ENCODE measurements at regions not wholly inside any gene's neighbourhood (a gene's known extent, or its start where the extent isn't known, plus 50 kb on each side); places are given as distances from the start of the nearest gene placed in this dataset.

DNA sequence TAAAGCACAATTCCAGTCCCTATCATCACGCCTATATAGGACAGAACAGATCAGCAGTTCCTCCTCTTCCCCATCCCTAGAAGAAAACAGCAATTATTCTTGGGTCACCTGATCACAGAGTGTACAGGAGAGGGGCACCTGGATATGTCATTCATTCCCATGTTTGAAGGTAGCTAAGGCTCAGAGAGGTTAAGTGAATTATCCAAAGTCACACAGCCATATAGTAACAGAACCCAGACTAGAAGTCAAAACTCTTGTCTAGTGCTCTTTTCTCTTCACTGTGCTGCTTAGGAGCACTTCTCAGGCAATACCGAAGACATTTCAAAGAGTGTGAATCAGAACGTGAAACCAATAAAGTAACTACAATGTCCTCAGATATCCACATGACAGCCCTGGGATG is 93.0 kb upstream of the ATL2 start:
- in situ Hi-C loops (cut with HindIII; ENCODE audit: extremely low pct_ligation_motif_present, low pct_unique_long_range_greater_than_20kb): no loop called here
- Histone ChIP-seq H3K79me2 (ENCODE audit: insufficient read depth, low read length) (no peaks in the 10 kb centered on the region), H4K20me1 (ENCODE audit: insufficient read depth, low read length) (no peaks in the 10 kb centered on the region), H3K4me2 (ENCODE audit: low read depth, low read length) (peak overlapping the region; percentile 74; the same call in 1 of the 2 replicates), H3K36me3 (replicated peaks in 1 of 2; ENCODE audit: control insufficient read depth in 1 of 2, insufficient read depth in 2 of 2, low read length in 2 of 2) (no peaks in the 10 kb centered on the region), H2AFZ (ENCODE audit: low read length) (no peak overlapping the region), H3K9ac (ENCODE audit: insufficient read depth, low read depth, low read length) (no peak overlapping the region), H3K4me3 (replicated peaks in 1 of 3; ENCODE audit: insufficient read depth in 1 of 3, low read depth in 2 of 3, low read length in 3 of 3) (no peak overlapping the region), H3K4me1 (ENCODE audit: insufficient read depth, low read length) (peaks cover 44% of the 10 kb centered on the region), H3K27me3 (ENCODE audit: control insufficient read depth in 1 of 2, insufficient read depth in 2 of 2, low read length in 2 of 2) (peaks cover 0 to 6% of the 10 kb centered on the region in 2 experiments; a peak in 4 of 5 replicates), H3K27ac (ENCODE audit: extremely low read length, insufficient read depth, low read length) (no peak overlapping the region), H3K9me3 (ENCODE audit: low read length) (no peaks in the 10 kb centered on the region)
- no TSS peak for BruUV-seq (replicated peaks)
- WGBS (ENCODE audit: low lambda C conversion rate): 76% methylated on average over 3 of the region's 3 CpGs
- ChIA-PET CTCF (ENCODE audit: low intra/inter-chr PET ratio, low total read pairs) (no interaction called here), POLR2A (interaction anchor here (1.7 kb wide), 1 partner anchor 27 kb away, joined by 11 read pairs; no protein-coding TSS in a partner anchor)
- no peak for FAIRE-seq
- no peak for DNase-seq (ENCODE audit: low spot score)
- ATAC-seq: no peak
- intact Hi-C loops (cut with micrococcal nuclease; ENCODE audit: unreplicated experiment): no loop called here
- TF ChIP-seq ZBTB7A (CRISPR knock-in tag; IDR thresholded peaks at IDR 0.05) (0 out of 2 replicates have a peak, but pooled peaks have one; percentile 4), ZNF30 (CRISPR knock-in tag; IDR thresholded peaks at IDR 0.05) (no peak), ZNF768 (CRISPR knock-in tag; IDR thresholded peaks at IDR 0.05) (peak; percentile 87; the same call in 1 of the 2 replicates), ZMYM3 (CRISPR knock-in tag; IDR thresholded peaks at IDR 0.05) (0 out of 2 replicates have a peak, but pooled peaks have one; percentile 56), POLR2G (IDR thresholded peaks at IDR 0.05; ENCODE audit: low read depth, low read length) (no peak), NR2F1 (CRISPR knock-in tag; IDR thresholded peaks at IDR 0.05) (no peak), ZNF879 (CRISPR knock-in tag; IDR thresholded peaks at IDR 0.05) (no peak), HNRNPK (IDR thresholded peaks at IDR 0.05; ENCODE audit: low read depth, low read length, poor library complexity, severe bottlenecking) (no peak), ZNF660 (CRISPR knock-in tag; IDR thresholded peaks at IDR 0.05; ENCODE audit: borderline replicate concordance, low read depth) (no peak), ZNF329 (CRISPR knock-in tag; IDR thresholded peaks at IDR 0.05; ENCODE audit: low read depth) (no peak), ELF1 (CRISPR knock-in tag; IDR thresholded peaks at IDR 0.05) (no peak), CENPX (CRISPR knock-in tag; IDR thresholded peaks at IDR 0.05) (no peak), HHEX (CRISPR knock-in tag; IDR thresholded peaks at IDR 0.05) (no peak), ETV5 (CRISPR knock-in tag; IDR thresholded peaks at IDR 0.05; ENCODE audit: borderline replicate concordance) (no peak), SPEN (CRISPR knock-in tag; IDR thresholded peaks at IDR 0.05; ENCODE audit: low read depth) (no peak), ZNF235 (CRISPR knock-in tag; IDR thresholded peaks at IDR 0.05; ENCODE audit: borderline replicate concordance) (no peak), DNMT1 (CRISPR knock-in tag; IDR thresholded peaks at IDR 0.05) (no peak), NCOA1 (CRISPR knock-in tag; IDR thresholded peaks at IDR 0.05) (no peak)
- TF ChIP-seq, protein P1, sequence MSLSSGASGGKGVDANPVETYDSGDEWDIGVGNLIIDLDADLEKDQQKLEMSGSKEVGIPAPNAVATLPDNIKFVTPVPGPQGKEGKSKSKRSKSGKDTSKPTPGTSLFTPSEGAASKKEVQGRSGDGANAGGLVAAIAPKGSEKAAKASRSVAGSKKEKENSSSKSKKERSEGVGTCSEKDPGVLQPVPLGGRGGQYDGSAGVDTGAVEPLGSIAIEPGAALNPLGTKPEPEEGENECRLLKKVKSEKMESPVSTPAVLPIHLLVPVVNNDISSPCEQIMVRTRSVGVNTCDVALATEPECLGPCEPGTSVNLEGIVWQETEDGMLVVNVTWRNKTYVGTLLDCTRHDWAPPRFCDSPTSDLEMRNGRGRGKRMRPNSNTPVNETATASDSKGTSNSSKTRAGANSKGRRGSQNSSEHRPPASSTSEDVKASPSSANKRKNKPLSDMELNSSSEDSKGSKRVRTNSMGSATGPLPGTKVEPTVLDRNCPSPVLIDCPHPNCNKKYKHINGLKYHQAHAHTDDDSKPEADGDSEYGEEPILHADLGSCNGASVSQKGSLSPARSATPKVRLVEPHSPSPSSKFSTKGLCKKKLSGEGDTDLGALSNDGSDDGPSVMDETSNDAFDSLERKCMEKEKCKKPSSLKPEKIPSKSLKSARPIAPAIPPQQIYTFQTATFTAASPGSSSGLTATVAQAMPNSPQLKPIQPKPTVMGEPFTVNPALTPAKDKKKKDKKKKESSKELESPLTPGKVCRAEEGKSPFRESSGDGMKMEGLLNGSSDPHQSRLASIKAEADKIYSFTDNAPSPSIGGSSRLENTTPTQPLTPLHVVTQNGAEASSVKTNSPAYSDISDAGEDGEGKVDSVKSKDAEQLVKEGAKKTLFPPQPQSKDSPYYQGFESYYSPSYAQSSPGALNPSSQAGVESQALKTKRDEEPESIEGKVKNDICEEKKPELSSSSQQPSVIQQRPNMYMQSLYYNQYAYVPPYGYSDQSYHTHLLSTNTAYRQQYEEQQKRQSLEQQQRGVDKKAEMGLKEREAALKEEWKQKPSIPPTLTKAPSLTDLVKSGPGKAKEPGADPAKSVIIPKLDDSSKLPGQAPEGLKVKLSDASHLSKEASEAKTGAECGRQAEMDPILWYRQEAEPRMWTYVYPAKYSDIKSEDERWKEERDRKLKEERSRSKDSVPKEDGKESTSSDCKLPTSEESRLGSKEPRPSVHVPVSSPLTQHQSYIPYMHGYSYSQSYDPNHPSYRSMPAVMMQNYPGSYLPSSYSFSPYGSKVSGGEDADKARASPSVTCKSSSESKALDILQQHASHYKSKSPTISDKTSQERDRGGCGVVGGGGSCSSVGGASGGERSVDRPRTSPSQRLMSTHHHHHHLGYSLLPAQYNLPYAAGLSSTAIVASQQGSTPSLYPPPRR (CRISPR knock-in tag; IDR thresholded peaks at IDR 0.05; ENCODE audit: borderline replicate concordance): no peak
